GM21515 (cell line): ENCODE measurements at regions not wholly inside any gene's neighbourhood (a gene's known extent, or its start where the extent isn't known, plus 50 kb on each side); places are given as distances from the start of the nearest gene placed in this dataset.

Experiments used
- ATAC-seq: cut with Tn5 transposase; IDR thresholded peaks from one replicate; pipeline ENCODE4 v1.9.1; 2021; ENCODE audit not compliant: unreplicated experiment

- no peak for ATAC-seq
These were observed 90.1 kb upstream of the FAM169A start for GRCh38 chr5:74956278-74956677.

GRCh38 chr5:74954919-74955318, 88.7 kb upstream of the FAM169A start:
- no peak for ATAC-seq

GRCh38 chr5:74953937-74954720, 87.9 kb upstream of the FAM169A start:
- no peak for ATAC-seq

GRCh38 chr5:74953554-74953936, 87.4 kb upstream of the FAM169A start:
- no peak for ATAC-seq

- ATAC-seq = no peak
These were observed 86.2 kb upstream of the FAM169A start for GRCh38 chr5:74952406-74952805.

- no peak for ATAC-seq
These were observed 85.7 kb upstream of the FAM169A start for GRCh38 chr5:74951865-74952264.

- no peak for ATAC-seq
These were observed 84.8 kb upstream of the FAM169A start for GRCh38 chr5:74950836-74951515.

GRCh38 chr5:74949976-74950375, 83.8 kb upstream of the FAM169A start:
- no peak for ATAC-seq

- no peak for ATAC-seq
These were observed 81.9 kb upstream of the FAM169A start for GRCh38 chr5:74948031-74948546.

GRCh38 chr5:74946471-74946870, 80.3 kb upstream of the FAM169A start:
- no peak for ATAC-seq

GRCh38 chr5:74945561-74946165, 79.5 kb upstream of the FAM169A start:
- ATAC-seq = peak; percentile 49

GRCh38 chr5:74943905-74944304, 77.7 kb upstream of the FAM169A start:
- ATAC-seq = no peak

- ATAC-seq = no peak
These were observed 76.6 kb upstream of the FAM169A start for GRCh38 chr5:74942622-74943286.

- no peak for ATAC-seq
These were observed 74.7 kb upstream of the FAM169A start for GRCh38 chr5:74940782-74941353.

- ATAC-seq = no peak
These were observed 72.2 kb upstream of the FAM169A start for GRCh38 chr5:74938250-74938933.

GRCh38 chr5:74935752-74936091, 69.5 kb upstream of the FAM169A start:
- ATAC-seq = no peak

GRCh38 chr5:74934949-74935751, 69.0 kb upstream of the FAM169A start:
- ATAC-seq = no peak

GRCh38 chr5:74927336-74927735, 61.1 kb upstream of the FAM169A start:
- ATAC-seq = no peak

- no peak for ATAC-seq
These were observed 53.3 kb upstream of the FAM169A start for GRCh38 chr5:74919487-74919886.

GRCh38 chr5:74919041-74919440, 52.9 kb upstream of the FAM169A start:
- ATAC-seq = no peak
